NCI-H2029 (cell line): ENCODE measurements at regions not wholly inside any gene's neighbourhood (a gene's known extent, or its start where the extent isn't known, plus 50 kb on each side); places are given as distances from the start of the nearest gene placed in this dataset.

Source experiments
- DNase-seq: peaks from one replicate; lab custom pipeline; 2025; lab: John Stamatoyannopoulos, UW

DNA sequence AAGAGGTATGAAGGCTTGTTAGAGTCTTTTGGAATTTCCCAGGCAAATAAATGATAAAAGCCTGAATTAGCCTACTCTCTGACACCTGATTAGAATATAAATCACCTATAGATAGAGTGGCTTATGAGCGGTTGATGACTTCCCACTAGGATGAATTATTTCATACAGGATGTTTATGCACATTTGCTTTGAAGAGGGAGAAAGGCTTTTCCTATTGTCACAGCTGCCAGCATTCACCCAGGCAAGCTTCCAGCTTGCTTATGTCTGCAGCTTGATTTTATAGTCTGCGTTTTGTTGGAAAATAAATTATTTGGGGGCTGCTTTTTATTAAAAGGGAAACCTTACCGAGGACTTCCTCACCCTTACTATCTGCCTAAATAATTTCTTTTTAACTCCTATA lies 51.3 kb upstream of the EIF2S2 start:
- DNase-seq = peak; percentile 48

DNA sequence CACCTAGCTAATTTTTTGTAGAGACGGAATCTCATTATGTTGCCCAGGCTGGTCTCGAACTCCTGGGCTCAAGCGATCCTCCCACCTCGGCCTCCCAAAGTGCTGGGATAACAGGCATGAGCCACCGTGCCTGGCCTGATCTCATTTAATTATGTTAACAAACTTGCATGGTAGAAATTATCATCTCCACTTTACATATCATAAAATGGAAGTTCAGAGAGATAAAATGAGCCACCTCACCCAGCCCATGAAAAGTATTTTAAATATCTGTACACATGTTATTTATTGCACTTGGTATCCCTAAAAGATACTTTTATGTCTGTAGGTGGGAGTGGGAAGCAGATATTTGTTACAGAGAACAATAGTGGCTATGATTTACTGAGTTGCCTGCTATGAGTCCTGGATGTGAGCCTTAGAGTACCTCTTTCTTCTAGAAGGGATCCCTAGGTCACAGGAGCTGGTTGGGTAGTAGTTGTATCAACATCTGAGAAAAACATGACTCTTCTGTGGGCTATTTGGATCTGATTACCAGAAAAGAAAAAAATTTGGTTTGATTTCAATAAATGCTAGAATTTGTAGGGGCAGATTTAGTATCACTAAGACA lies 52.4 kb upstream of the EIF2S2 start:
- DNase-seq = no peak

DNA sequence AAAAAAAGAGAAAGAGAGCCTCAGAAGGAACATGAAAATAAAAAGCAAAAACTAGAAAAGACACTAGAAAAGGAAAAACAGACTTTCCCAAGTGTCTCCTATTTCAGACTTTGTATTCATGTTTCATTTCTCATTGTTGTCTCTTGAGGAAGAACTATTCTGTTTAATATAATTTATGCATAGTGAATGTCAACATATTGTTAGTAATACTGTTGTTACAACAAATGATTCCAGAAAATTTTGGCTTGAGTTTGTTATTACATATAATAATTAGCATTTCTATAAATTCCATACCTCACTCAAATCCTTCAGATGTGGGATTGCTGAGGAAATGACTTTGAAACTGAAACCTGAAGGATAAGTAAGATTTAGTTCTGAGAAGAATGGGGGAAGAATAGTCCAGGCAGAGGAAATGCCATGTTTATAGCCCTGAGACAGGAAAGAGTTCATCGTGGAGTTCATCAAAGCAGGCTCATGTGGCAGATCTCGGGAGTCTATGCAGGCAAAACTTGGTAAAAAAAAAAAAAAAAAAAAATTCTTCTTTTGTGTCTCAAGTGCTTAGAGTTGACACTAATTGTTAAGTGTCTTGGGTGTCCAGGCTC lies 53.1 kb upstream of the EIF2S2 start:
- DNase-seq = no peak

DNA sequence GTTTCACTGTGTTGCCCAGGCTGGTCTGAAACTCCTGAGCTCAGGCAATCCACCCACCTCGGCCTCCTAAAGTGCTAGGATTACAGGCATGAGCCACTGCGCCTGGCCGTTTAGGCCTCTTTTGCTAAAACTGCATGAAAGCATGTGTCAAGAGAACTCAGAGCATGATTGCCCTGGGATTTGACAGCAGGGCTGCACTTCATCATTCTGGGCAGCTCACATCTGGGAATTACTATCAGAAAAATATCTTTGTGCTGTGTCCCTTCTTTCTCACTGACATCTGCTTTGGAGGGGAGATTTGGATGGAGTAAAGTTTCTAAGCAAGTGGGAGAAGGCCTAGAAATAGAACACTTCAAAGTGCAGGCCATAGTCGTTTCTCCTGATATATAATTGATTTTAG lies 59.6 kb upstream of the EIF2S2 start:
- no peak for DNase-seq

DNA sequence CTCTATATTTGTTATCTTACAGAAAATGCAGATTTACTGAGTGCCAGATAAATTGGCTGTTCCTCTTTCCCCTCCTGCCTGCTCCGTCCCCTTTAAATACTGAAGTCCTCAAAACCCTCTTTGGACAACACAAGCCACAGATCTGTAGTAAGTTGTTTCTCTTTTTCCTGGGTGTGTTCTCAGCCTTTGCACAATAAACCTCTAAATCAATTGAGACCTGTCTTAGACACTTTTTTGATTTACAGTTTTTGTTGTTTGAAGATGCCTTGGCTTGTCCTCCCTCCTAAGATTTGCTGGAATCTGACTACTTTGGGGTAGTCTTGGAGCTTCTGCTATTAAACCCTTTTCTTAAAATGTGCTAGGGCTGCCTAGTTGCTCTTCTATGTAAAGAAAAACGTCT lies 60.9 kb upstream of the EIF2S2 start:
- DNase-seq = no peak

DNA sequence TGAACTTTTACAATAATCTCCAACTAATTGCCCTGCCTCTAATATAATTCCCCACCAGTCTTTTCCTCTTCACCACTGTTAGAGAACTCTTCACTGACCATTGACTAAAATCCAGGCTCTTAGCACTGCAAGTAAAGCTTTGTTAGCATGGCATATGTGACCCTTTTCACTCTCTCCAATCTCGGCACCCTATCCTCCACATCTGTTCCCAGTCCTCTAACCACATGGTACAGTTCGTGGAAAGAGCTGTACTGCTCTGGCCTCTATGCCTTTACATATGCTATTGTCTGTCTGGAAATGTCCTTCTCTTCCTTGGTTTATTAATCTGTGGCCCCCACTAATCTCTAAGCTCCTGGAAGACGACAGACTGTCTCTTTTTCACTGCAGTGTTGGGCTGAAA lies 63.0 kb upstream of the EIF2S2 start:
- DNase-seq = no peak

DNA sequence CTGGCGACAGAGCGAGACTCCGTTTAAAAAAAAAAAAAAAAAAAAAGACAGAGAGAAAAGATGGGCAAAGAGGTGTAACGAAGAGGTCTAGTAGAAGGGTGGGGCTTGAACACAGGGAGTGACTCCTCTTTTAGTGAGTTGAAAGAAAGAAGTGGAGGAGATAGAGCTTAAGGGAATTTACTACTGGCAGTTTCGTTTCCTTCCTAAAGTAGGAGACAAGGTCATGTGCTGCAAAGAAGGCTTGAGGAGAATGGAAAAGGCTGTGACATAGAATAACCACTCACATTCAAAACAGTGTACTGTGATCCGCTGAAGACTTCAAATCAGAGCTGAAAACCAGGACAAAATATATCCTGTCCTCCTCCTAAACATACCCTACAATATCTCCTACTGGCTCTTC lies 63.8 kb upstream of the EIF2S2 start:
- no peak for DNase-seq

DNA sequence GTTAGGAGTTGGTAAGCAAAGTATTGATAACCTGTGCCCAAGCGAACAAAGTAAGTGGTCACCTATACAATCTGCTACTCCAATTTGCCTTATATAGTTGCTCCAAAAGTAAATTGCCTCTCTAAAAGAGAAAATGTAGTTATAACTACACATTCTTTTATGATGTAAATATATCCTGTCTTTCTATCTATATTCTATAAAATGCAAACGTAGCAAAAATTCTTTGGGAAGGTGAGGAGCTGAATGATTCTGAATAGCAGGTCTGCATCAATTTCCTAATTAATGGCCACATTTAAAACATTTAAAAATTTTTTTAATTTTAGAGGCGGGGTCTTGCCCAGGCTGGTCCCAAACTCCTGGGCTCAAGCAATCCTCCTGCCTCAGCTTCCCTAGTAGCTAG lies 64.2 kb upstream of the ASIP start:
- no peak for DNase-seq

DNA sequence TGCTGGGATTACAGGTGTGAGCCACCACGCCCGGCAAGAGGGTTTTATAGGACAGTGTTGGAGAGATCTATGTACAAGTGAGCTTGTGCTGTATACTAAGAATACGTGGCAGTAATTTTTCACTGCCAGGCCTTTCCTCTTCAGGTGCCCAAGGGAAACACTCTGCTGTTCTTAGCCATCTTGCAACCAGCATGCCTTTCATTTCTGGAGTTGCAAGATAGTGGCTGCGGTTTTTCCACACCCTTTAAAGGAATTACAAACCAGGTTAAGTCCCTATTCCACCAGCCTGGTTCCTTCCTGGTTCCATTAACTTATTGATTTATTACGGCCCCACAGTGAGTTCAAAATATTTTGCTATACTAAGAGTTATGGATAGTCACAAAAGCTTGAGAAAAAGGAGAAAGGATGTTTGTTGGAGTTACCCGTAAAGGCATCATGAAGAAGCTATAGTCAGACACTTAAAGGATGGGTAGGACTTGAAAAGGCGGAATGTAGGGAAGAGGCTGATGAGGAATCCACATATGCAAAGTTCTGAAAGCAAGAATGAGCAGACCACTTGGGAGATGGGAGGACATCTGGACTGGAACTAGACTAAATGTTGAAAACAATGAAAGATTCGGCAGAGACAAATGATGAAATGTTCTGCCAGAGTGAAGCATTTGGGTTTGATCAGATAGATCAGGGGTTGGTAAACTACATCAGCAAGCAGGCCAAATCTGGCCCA lies 61.4 kb upstream of the ASIP start:
- no peak for DNase-seq

DNA sequence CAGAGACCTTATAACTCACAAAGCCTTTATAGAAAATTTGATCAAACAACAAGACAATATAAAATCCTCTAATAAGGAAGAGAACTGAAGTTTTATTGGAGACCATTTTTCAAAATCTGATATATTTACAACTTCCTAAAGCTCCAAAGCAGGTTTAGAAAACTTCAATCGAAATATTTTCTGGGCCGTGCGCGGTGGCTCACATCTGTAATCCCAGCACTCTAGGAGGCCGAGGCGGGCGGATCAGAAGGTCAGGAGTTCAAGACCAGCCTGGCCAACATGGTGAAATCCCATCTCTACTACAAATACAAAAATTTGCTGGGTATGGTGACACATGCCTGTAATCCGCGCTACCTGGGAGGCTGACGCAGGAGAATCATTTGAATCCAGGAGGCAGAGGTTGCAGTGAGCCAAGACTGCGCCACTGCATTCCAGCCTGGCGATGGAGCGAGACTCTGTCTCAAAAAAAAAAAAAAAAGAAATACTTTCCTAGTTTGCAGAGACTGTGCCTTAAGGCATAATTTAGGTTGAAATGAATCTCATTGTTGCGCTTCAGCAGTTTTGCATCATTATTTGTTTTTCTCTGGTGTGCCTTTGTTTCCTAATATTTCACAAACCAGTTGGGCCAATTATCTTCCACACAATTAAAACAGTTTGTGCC lies 60.6 kb upstream of the ASIP start:
- no peak for DNase-seq

DNA sequence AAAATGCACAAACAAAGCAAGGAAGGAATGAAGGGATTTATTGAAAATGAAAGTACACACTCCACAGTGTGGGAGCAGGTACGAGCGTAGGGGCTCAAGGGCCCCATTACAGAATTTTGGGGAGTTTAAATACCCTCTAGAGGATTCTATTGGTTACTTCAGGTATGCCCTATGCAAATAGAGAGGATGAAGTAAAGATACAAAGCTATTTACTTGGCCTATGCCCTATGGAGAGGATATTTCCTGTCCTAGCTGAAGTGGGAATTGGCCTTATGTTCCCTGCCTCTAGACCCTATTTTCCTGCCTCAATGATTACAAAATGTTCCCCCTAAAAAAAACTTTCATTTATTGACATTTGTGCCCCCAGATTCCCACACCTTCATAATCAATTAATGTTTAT lies 59.7 kb upstream of the ASIP start:
- no peak for DNase-seq

DNA sequence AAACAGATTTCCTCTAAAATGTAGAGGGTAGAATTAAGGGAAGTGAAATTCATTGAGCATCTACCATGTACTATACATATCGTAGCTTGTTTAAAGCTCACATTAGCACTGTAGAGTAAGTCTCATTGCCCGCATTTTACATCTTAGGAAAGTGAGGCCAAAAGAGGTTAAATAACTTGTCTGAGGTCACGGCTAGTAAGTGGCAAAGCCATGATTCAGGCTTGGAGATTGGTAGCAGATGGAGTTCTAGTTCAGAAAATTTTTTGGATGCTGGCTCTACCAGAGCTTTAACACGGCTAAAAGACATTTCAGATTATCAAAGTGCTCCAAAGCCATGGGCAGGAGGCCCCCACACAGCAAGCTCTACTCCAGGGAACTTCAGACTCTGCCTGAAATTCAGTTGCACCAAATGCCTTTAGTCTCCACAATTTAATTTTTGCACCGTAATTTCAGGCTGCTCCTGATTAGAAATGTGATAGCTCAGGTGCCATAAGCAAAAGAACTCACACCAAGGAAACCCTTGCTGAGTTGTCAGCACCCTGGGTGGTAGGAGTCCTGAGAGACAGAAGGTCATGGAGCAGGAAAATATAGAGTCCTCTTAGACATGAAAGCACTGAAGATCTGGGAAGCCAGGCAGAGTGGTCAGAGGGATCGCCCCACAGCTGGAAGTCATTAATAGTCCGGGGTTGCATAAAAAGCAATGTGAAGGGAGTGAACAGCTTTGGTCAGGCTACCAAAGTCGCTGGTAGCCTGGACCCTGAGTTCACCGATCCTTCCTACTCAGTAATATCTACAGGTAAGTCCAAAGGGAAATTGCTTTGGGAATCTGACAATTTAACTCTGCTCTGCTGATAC lies 55.2 kb upstream of the ASIP start:
- DNase-seq = no peak

DNA sequence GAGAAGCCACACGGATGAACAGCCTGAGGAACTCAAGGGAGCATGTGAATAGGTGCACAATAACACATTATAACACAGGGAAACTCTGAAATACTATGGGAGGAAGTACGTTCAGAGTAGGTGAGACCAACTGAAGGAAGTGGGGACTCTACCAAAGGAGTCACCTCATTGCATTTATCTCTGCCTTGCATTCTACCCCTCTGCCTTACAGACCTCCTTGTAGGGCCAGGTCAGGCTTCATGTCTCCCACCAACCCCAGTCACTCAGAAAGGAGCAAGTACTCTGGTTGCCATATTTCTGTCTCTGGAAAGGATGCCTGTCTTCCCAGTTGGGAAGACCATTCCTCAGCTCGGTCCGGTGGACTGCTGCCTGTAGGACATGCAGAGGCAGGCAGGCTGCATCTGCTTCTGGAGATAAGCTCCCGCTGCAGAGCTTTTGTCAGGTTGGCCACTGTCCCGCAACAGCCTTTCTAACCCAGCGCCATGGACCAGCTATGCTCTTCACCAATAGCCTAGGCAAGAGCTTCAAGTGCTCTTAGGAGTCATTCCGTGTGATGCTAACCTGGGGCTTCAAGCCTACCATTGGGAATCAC lies 51.6 kb upstream of the ASIP start:
- no peak for DNase-seq

DNA sequence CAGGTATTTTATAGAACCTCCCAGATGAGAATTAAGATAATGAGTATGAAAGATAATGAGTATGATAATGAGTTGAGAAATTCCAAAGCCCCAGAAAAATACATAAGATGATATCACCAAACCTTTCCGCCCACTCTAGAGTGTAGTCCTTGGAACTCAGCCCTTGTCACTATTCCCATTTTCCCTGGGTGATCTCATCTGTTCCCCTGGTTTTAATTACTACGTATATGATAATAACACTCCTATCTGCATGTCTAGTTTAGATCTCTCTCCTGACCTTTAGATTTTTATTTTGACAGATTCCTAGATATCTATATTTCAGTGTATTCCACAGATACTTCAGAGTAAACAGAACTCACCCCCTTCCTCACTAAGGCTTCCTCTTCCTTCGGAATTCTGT lies 51.0 kb upstream of the ASIP start:
- DNase-seq = no peak

DNA sequence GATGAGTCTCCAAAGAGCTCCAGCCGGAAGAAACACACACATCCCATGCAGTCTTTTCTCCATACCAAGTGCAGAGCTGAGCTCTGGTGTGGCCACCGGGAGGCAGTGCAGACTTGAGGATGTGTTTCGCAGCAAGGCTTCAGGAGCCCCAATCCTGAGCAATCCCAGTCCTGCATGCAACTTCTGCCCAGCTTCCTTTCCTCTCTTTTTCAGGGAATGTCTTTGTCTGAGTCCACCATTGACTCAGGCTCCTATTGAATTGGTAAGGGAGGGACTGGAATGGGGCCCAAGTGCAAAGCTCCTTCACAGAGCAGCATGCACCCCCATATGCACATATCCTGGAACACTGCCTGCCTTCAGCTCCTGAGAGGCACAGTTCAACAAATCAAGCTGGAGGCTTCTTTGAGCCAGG lies 50.5 kb upstream of the ASIP start:
- peak; percentile 19 for DNase-seq
